ENCODE measurements at regions not wholly inside any gene's neighbourhood (a gene's known extent, or its start where the extent isn't known, plus 50 kb on each side); places are given as distances from the start of the nearest gene placed in this dataset.
"Not testable (repeated sequence)": the region's sequence is repeated elsewhere in the genome, so short reads cannot be mapped to it uniquely, and the experiment has no call there.

DNA sequence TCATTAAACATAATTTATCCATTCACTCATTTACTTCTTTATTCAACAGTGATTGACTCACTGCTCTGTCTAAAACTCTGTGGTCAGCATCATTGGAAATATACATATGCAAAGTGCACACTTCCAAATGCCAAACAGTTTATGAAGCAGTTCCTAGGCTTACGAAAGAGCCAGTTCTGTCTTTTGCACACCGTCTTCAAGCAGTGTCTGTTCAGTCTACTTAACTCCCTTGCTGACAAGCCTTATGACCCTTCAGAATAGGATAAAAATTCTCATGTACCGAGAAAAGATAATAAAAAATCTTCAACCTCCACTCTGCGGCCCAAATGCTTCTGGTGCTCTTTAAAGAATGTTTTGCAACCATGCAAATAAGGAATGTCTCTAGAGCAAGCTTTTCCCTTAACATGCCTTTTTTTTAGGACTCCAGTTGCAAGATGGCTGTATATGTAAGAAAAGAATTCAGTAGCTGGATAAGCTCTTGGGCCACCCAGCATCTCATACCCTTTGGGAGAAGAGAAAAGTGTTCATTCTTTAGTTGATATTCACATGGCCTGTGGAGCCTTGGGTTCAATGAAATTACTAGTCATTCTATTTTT lies 1037.0 kb upstream of the SLIT2 start:
- DNase-seq (ENCODE audit: low spot score): no peak

- DNase-seq (ENCODE audit: low spot score): no peak
These were observed 1038.3 kb upstream of the SLIT2 start for GRCh38 chr4:19213388-19213787.

DNA sequence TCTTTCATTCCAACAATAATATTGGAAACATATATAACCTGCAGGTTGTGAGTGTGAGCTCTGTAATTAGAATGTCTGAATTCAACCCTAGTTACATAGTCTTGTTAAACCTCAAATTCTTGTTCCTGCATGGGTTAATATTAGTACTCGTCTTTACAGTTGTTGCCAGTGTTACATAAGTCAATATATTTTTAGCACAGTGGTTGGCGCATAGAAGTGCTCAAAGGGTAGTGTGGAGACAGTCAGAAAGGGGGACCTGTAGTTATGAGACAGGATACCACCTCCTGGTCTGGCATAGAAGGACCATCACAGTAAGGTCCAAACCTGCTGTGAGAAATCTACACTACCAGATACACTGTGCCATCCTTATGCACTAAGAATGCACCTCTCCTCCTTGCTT lies 1045.9 kb upstream of the SLIT2 start:
- DNase-seq (ENCODE audit: low spot score): no peak

DNA sequence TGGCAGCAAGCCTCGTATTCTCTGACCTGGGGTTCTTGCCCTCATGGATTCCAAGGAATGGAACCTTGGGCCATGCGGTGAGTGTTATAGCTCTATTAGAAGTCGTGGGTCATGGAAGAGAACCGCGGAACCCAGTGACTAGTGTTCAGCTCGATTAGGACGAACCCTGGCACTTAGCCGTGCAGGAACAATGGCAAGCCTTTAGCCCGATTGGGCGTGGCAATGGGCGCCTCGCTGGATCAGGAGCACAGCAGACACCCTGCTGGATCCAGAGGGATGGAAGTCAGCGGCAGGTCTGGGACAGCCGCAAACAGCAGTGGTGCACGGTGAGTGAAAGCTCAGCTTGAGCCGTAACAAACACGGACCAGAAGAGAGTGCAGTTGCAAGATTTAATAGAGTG lies 1053.9 kb upstream of the SLIT2 start:
- DNase-seq (ENCODE audit: low spot score): not testable (repeated sequence)

GRCh38 chr4:19195696-19196095 lies 1056.0 kb upstream of the SLIT2 start:
- DNase-seq (ENCODE audit: low spot score): no peak

DNA sequence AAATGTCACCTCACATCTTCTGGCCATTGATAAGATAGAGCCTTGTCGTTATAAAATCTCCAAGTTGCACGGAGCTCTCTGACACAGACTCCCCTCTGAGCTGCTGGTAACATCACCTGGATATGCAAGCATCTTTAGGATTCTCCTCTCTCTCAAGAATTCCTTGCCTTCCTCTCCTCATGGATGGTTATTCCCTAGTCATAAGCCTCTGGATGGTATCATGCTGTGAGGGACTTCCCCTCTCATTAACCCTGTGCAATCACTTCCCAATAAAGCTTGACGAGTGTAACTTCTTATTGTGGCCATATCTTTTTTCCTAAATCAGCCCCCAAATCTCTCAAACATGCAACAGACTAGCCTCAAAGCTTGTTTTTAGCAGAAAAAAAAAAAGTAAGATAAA lies 1057.0 kb upstream of the SLIT2 start:
- no peak for DNase-seq (ENCODE audit: low spot score)

DNA sequence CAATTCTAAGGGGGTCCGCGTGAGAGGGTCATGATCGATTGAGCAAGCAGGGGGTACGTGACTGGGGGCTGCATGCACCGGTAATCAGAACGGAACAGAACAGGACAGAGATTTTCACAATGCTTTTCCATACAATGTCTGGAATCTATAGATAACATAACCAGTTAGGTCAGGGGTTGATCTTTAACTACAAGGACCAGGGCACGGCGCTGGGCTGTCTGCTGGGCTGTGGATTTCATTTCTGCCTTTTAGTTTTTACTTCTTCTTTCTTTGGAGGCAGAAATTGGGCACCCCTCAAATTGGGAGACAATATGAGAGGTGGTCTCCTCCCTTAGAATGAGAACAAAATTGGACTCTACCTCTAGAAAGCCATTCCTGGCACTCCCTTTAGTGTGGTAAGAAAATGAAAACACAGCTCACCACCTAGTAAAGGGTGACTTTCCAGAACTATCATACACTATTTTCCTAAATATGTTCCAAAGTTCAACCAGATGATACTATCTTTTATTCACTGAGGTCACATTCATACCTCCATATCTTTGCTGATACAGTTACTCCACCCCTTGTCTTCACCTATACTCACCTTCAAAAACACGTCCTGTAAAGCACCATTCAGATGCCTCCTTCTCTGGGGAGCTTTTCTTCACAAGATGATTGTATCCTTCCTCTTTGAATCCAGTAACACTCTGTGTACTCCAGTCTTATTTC lies 1058.3 kb upstream of the SLIT2 start:
- no peak for DNase-seq (ENCODE audit: low spot score)

DNA sequence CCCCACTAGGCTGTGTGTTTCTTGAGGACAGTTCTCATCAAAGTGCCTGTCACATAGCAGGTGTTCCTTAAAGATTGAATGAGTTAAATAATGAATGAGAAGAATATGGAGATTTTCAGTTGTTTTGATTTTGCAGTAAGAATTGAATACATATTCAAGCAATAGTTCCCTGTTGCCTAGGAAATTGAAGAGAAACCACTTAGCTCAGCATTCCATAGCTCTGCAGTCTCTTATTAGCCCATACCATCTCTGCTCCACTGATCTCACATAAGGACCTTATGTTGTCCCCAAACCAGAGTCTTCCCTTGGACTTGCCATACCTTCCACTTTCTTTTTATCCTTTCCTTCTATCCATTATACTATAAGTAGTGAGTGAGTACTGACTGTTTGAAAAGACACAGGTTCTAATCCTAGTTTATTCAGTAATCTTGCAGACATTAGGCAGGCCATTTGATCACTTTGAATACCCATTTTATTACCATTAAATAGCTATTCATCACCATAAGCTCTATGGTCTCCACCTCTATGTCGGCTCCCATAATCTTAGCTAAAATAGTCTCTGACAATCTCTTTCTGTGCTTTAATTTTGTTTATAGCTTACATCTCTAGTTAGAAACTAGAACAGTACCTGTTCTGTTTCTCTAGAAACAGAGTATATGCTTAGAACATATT lies 1059.6 kb upstream of the SLIT2 start:
- no peak for DNase-seq (ENCODE audit: low spot score)

GRCh38 chr4:19187691-19188090 lies 1064.0 kb upstream of the SLIT2 start:
- DNase-seq (ENCODE audit: low spot score): no peak

DNA sequence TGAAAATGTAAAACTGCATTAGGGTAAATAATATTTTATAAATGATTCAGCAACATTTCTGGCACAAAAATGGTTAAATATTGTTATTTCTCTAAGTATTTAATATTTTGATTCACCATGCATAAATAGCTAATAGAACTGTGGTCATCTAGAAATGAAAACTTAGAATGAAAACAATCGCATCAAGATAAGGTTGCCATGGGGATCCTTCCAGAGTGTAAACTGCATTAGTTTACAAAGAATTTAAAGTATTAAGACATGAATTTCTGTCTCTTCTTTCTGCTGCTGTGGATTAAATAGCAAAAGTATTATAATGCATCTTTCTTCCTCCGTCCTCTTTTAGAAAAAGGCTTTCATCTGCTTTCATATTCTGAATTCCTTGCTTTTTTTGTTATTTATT lies 1064.6 kb upstream of the SLIT2 start:
- DNase-seq (ENCODE audit: low spot score): no peak

GRCh38 chr4:19181631-19182030 lies 1070.1 kb upstream of the SLIT2 start:
- not testable (repeated sequence) for DNase-seq (ENCODE audit: low spot score)

- no peak for DNase-seq (ENCODE audit: low spot score)
These were observed 1072.9 kb upstream of the SLIT2 start for GRCh38 chr4:19178835-19179234.

DNA sequence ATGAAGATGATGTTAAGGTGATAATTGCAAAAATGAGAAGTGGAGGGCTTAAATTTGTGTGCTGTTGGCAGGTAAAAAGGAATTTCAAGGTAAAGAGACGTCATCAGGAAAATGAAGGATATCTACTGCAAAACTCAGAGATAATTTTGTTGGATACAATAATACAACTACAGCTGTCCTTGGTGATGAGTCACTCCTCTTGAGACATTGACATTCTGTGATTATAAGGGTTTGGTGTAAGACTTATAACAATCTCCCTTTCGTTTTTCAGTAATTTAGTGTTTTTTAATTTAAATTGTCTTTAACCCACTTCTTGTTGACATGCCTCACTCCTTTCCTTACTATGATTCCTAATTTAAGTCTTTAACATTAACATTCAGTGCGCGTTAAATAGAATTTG lies 1074.1 kb upstream of the SLIT2 start:
- DNase-seq (ENCODE audit: low spot score): no peak

DNA sequence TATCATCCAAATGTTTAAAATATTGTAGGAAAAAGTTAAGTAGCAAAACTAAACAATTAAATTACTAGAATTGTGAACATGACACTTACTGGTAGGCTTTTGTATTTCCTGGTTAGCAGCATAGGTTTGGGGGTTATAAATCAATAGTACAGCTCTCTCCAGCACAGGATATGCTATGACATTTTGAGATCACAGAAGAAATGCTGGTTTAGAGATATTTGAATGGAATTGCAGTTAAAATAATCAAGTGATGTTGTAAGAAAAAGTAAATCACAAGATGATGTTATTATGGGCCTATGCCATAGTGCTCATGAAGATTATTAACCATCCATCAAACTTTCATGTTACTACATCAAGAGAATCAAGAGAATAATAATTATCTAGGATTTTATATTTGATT lies 1079.9 kb upstream of the SLIT2 start:
- DNase-seq (ENCODE audit: low spot score): no peak

DNA sequence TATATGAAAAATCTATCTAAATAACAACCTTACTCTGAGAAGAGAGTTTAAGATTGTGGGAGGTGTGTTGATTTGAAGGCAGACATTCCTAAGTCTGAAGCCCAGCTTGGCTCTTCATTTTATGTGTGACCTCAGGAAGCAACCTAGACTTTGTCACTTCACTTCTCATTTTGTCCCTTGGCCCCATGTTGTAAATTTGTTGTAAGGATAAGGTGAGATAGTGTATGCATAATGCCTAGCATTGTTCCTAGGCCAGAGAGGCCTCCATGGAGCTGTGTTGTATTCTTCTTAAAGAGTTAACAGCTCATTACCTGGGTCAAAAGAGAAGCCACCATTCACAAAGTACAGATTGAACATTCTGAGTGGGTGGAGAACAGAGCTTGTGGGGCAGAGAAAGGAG lies 1084.4 kb upstream of the SLIT2 start:
- no peak for DNase-seq (ENCODE audit: low spot score)

DNA sequence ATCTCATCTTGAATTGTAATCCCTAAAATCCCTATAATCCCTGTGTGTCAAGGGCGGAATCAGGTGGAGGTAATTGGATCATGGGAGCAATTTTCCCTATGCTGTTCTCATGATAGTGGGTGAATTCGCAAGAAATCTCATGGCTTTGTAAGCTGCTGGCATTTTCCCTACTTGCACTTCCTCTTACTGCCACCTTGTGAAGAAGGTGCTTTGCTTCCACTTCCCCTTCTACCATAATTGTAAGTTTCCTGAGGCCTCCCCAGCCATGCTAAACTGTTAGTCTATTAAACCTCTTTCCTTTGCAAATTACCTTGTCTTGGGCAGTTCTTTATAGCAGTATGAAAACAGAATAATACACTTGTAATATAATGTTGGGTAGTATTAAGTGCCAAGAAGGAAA lies 1087.4 kb upstream of the SLIT2 start:
- no peak for DNase-seq (ENCODE audit: low spot score)

DNA sequence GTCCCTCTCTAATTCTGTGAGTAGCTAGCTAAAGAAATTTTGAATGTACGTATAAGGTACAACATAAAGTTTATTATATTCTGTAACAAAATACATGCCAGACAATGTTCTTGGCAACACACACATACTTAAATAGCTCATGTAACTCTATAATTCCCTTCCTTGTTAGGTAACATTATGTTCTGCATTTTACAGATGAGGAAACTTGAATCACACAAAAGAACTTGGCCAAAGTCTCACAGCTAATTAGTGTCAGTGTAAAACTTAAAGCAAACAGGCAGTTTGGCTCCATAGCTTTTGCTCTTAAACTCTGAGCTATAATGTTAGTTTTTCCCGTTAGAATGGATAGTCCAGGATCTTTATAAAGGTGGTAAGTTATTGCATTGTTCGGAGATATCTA lies 1091.8 kb upstream of the SLIT2 start:
- DNase-seq (ENCODE audit: low spot score): no peak

- DNase-seq (ENCODE audit: low spot score): no peak
These were observed 1093.4 kb upstream of the SLIT2 start for GRCh38 chr4:19158107-19158809.

DNA sequence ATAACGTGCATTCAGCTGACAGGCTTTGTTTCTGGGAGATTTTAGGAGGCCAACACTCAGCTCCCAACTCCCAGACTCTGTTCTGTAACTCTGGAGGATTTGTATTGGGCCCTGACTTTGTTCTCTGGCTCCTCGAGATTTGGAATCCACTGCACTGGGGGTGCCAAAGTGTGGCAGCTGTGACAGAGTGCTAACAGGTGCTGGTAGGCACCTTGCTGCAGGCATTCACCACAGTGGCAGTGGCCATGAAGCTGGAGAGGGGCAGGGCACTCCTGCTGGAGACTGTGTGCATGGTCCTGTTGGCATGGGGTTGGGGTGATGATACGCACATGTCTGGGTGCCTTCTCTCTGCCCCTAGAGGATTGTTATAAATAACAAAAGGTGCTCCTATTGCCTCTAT lies 1094.9 kb upstream of the SLIT2 start:
- no peak for DNase-seq (ENCODE audit: low spot score)

DNA sequence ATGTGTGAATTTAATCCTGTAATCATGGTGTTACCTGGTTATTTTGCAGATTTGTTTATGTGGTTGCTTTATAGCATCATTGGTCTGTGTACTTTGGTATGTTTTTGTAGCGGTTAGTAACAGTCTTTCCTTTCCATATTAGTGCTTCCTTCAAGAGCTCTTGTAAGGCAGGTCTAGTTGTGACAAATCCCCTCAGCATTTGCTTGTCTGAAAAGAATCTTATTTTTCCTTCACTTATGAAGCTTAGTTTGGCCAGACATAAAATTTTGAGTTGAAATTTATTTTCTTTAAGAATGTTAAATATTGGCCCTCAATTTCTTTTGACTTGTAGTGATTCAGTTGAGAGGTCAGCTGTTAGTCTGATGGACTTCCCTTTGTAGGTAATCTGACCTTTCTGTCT lies 1096.1 kb upstream of the SLIT2 start:
- DNase-seq (ENCODE audit: low spot score): no peak

DNA sequence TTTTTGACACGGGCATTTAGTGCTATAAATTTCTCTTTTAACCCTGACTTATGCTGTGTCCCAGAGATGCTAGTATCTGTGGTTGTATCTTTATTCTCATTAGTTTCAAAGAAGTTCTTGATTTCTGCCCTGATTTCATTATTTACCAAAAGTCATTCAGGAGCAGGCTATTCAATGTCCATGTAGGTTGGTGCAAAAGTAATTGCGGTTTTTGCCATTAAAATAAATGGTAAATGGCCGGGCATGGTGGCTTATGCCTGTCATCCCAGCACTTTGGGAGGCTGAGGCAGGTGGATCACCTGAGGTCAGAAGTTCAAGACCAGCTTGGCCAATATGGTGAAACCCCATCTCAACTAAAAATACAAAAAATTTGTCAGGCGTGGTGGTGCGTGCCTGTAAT lies 1097.4 kb upstream of the SLIT2 start:
- DNase-seq (ENCODE audit: low spot score): not testable (repeated sequence)

DNA sequence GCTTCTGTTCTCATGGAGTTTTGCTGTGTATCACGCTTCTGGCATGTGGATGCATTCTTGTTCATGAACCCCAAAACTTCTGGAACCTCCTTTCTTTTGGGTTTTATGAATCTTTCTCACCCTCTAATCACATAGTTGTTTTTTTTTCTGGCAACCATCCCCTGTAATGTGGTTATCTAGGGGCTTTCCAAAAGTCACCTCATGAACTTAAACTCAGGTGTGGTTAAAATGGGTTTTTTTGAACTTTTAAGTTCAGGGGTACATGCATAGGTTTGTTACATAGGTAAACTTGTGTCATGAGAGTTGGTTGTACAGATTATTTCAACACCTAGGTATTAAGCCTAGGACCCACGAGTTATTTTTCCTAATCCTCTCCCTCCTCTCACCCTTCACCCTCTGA lies 1099.4 kb upstream of the SLIT2 start:
- no peak for DNase-seq (ENCODE audit: low spot score)

DNA sequence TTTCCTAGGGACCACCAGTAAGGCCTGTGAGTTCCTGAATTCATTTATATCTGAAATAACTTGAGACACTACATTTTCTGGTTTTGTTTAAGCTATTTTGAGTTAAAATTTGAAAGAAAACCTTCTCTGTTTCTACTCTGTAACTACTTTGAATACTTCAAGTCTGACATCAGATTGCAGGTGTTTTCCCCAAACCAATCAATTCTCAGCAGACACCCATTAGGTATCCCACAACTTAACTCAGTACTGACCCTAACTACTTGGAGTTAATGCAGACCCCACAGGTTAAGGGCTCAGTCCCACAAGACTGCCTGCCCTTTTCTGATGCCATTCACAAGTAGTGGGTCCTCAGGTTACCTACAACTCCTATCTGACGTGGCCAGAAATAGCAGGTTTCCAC lies 1100.0 kb upstream of the SLIT2 start:
- DNase-seq (ENCODE audit: low spot score): no peak
